H1 (cell line): ENCODE measurements at regions not wholly inside any gene's neighbourhood (a gene's known extent, or its start where the extent isn't known, plus 50 kb on each side); places are given as distances from the start of the nearest gene placed in this dataset.

Source experiments
- CHD7 ChIP-seq: fragments of 300-600 bp; sonication (generic); IDR thresholded peaks from 2 replicates; pipeline ENCODE4 v1.7.1; 2012; ENCODE audit warnings: low read length, moderate library complexity, mild to moderate bottlenecking, inconsistent platforms; ENCODE audit not compliant: insufficient replicate concordance
- USF2 ChIP-seq: IDR thresholded peaks from 2 replicates; pipeline ENCODE4 v1.6.1; 2011; ENCODE audit warnings: low read length, improper control_type of control experiment

- TF ChIP-seq CHD7 (no peak), USF2 (no peak)
Measured at GRCh38 chr13:107518292-107518691, 697.0 kb downstream of the LIG4 start (continued).
